Endodermal cell (in vitro differentiated cells): ENCODE measurements at regions not wholly inside any gene's neighbourhood (a gene's known extent, or its start where the extent isn't known, plus 50 kb on each side); places are given as distances from the start of the nearest gene placed in this dataset.

Experiments
- DNase-seq: peaks from one replicate; pipeline ENCODE4 v3.0.0-alpha.2; 2017
- H3K27ac ChIP-seq: 2 replicates; pipeline ENCODE4 v1.5.1; 2013; ENCODE audit warnings: mild to moderate bottlenecking, low read depth, low read length, moderate library complexity
- H3K27me3 ChIP-seq: 2 replicates; pipeline ENCODE4 v1.6.1; 2013; ENCODE audit warnings: mild to moderate bottlenecking, low read length, moderate library complexity; ENCODE audit not compliant: insufficient read depth, control insufficient read depth, poor library complexity, severe bottlenecking
- H3K36me3 ChIP-seq: 2 replicates; pipeline ENCODE4 v1.7.0; 2013; ENCODE audit warnings: mild to moderate bottlenecking, low read length, moderate library complexity; ENCODE audit not compliant: control insufficient read depth, insufficient read depth
- H3K4me1 ChIP-seq: one replicate; pipeline ENCODE4 v1.7.0; 2013; ENCODE audit warnings: low read length; ENCODE audit not compliant: control insufficient read depth, insufficient read depth
- H3K4me3 ChIP-seq: 2 replicates; pipeline ENCODE4 v1.5.1; 2013; ENCODE audit warnings: mild to moderate bottlenecking, low read length, moderate library complexity
- H3K9ac ChIP-seq: 2 replicates; pipeline ENCODE4 v1.6.1; 2013; ENCODE audit warnings: mild to moderate bottlenecking, low read length, moderate library complexity; ENCODE audit not compliant: poor library complexity, severe bottlenecking; ENCODE audit errors: extremely low read depth
- H3K9me3 ChIP-seq: 2 replicates; pipeline ENCODE4 v1.6.1; 2013; ENCODE audit warnings: mild to moderate bottlenecking, low read length, moderate library complexity; ENCODE audit not compliant: control insufficient read depth
- H3K27ac Mint-ChIP-seq: 2 replicates; pipeline ENCODE4 v1.8.0; 2020; ENCODE audit warnings: mixed read lengths
- H3K27me3 Mint-ChIP-seq: 2 replicates; pipeline ENCODE4 v1.8.0; 2021; ENCODE audit warnings: mild to moderate bottlenecking, mixed read lengths; ENCODE audit not compliant: insufficient read depth
- H3K36me3 Mint-ChIP-seq: 2 replicates; pipeline ENCODE4 v1.8.0; 2020; ENCODE audit warnings: low read depth, mixed read lengths
- H3K4me1 Mint-ChIP-seq: 2 replicates; pipeline ENCODE4 v1.8.0; 2020; ENCODE audit warnings: mixed read lengths
- H3K4me3 Mint-ChIP-seq: 2 replicates; pipeline ENCODE4 v1.8.0; 2020; ENCODE audit warnings: mild to moderate bottlenecking, moderate library complexity, mixed read lengths
- H3K9me3 Mint-ChIP-seq: 2 replicates; pipeline ENCODE4 v1.8.0; 2020; ENCODE audit warnings: mild to moderate bottlenecking, mixed read lengths
- CTCF ChIP-seq: fragments of 200-600 bp; sonication (generic); conservative IDR thresholded peaks from 2 replicates; pipeline ENCODE4 v1.5.0; 2021; ENCODE audit warnings: antibody characterized with exemption, mild to moderate bottlenecking
- WGBS, 2 experiments: methylation state at CpG; one replicate each; pipeline versions ENCODE4 v1.1.5 to v1.1.7; 2013; ENCODE audit warnings: missing lambda C conversion rate in 2 of 2, mixed read lengths in 1 of 2; ENCODE audit not compliant: insufficient coverage in 1 of 2, insufficient read length in 1 of 2; 5-methylcytosine and 5-hydroxymethylcytosine counted together

- Histone ChIP-seq H3K4me3 (no peak overlapping the region), H3K27ac (no peak overlapping the region), H3K27me3 (no peaks in the 10 kb centered on the region), H3K4me1 (no peaks in the 10 kb centered on the region), H3K9ac (no peak overlapping the region), H3K9me3 (no peaks in the 10 kb centered on the region), H3K36me3 (no peaks in the 10 kb centered on the region)
- TF ChIP-seq CTCF = no peak
- no peak for DNase-seq
- peaks cover 33% of the 10 kb centered on the region for H3K4me1 Mint-ChIP-seq
- H3K27ac Mint-ChIP-seq = no peak overlapping the region
- no peak overlapping the region for H3K4me3 Mint-ChIP-seq
- H3K27me3 Mint-ChIP-seq = peaks cover 36% of the 10 kb centered on the region
- 0% methylated on average over 1 of the region's 1 CpG; no CpG with 5 or more reads in 1 of the 2 experiments for WGBS, 2 experiments
- peaks cover 34% of the 10 kb centered on the region for H3K9me3 Mint-ChIP-seq
- peaks cover 8% of the 10 kb centered on the region for H3K36me3 Mint-ChIP-seq
These were observed 620.1 kb downstream of the HTR1B start for GRCh38 chr6:76843054-76843822.

- Histone ChIP-seq H3K4me1 (peaks cover 4% of the 10 kb centered on the region), H3K27me3 (no peaks in the 10 kb centered on the region), H3K36me3 (no peaks in the 10 kb centered on the region), H3K9me3 (no peaks in the 10 kb centered on the region), H3K27ac (no peak overlapping the region), H3K4me3 (no peak overlapping the region), H3K9ac (no peak overlapping the region)
- Mint-ChIP-seq H3K4me3 (no peak overlapping the region), H3K27me3 (peaks cover 12% of the 10 kb centered on the region), H3K36me3 (peaks cover 2% of the 10 kb centered on the region), H3K27ac (no peak overlapping the region), H3K9me3 (peaks cover 13% of the 10 kb centered on the region), H3K4me1 (peaks cover 34% of the 10 kb centered on the region)
- no peak for TF ChIP-seq CTCF
- 86 to 99% methylated on average over 1 to 2 of the region's 3 CpGs for WGBS, 2 experiments
- DNase-seq = no peak
These were observed 622.4 kb downstream of the HTR1B start for GRCh38 chr6:76840865-76841264.

GRCh38 chr6:76840041-76840745 lies 623.1 kb downstream of the HTR1B start:
- peaks cover 7% of the 10 kb centered on the region for H3K9me3 Mint-ChIP-seq
- DNase-seq = no peak
- H3K4me1 Mint-ChIP-seq = peaks cover 34% of the 10 kb centered on the region
- H3K27me3 Mint-ChIP-seq = peaks cover 8% of the 10 kb centered on the region
- Histone ChIP-seq H3K9me3 (no peaks in the 10 kb centered on the region), H3K4me3 (no peak overlapping the region), H3K27me3 (no peaks in the 10 kb centered on the region), H3K4me1 (peaks cover 4% of the 10 kb centered on the region), H3K9ac (no peak overlapping the region), H3K36me3 (no peaks in the 10 kb centered on the region), H3K27ac (no peak overlapping the region)
- no peak overlapping the region for H3K27ac Mint-ChIP-seq
- no peaks in the 10 kb centered on the region for H3K36me3 Mint-ChIP-seq
- TF ChIP-seq CTCF = no peak
- 93% methylated on average over 2 of the region's 3 CpGs; no CpG with 5 or more reads in 1 of the 2 experiments for WGBS, 2 experiments
- no peak overlapping the region for H3K4me3 Mint-ChIP-seq
